Mucosa of rectum (tissue), 2 donors: ENCODE measurements at regions not wholly inside any gene's neighbourhood (a gene's known extent, or its start where the extent isn't known, plus 50 kb on each side); places are given as distances from the start of the nearest gene placed in this dataset.

Experiments
- H3K27ac ChIP-seq, 2 donors: one replicate each; pipeline ENCODE4 v1.7.0; 2013; ENCODE audit warnings: inconsistent platforms in 2 of 2, low read depth in 2 of 2, low read length in 2 of 2
- H3K27me3 ChIP-seq, 2 donors: one replicate each; pipeline ENCODE4 v1.7.0; 2013; ENCODE audit warnings: low read length in 2 of 2; ENCODE audit not compliant: control insufficient read depth in 2 of 2, insufficient read depth in 2 of 2
- H3K36me3 ChIP-seq, 2 donors: one replicate each; pipeline ENCODE4 v1.7.0; 2013; ENCODE audit warnings: low read length in 2 of 2; ENCODE audit not compliant: control insufficient read depth in 2 of 2, insufficient read depth in 2 of 2
- H3K4me1 ChIP-seq, 2 donors: one replicate each; pipeline ENCODE4 v1.7.0; 2013; ENCODE audit warnings: low read length in 2 of 2, mild to moderate bottlenecking in 1 of 2; ENCODE audit not compliant: control insufficient read depth in 2 of 2, insufficient read depth in 2 of 2
- H3K4me3 ChIP-seq, 2 donors: one replicate each; pipeline ENCODE4 v1.7.0; 2013; ENCODE audit warnings: low read length in 2 of 2
- H3K9ac ChIP-seq, 2 donors: one replicate each; pipeline ENCODE4 v1.7.0; 2013; ENCODE audit warnings: low read length in 2 of 2, low read depth in 1 of 2, mild to moderate bottlenecking in 1 of 2
- H3K9me3 ChIP-seq, 2 donors: one replicate each; pipeline ENCODE4 v1.7.0; 2013; ENCODE audit warnings: low read length in 2 of 2; ENCODE audit not compliant: control insufficient read depth in 2 of 2
- donor health status: healthy.
- donor health status: Normal muscosa, but diverticular disease.

DNA sequence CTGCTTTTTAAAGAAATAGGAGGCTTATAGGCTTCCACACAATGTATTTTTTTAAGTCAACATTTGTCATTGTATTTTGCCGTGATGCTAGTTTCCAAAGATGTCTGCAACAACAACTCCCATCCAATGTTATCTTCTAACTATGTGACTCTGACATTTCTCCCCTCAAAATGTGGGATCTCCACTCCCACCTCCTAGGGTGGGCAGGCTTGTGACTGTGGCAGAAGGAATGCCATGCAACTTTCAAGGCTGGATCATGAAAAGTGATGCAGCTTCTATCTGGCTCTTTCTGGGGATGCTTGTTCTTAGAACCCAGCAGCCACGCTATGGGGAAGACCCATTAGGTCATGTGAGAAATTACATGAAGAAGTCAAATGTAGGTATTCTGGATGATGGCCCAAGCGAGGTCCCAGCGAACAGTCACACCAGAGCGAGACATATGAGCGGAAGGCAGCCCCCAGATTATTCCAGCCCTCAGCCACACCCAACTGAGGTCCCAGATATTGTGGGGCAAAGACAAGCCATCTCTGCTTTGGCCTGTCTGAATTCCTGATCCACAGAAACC is 124.3 kb downstream of the BDH1 start:
- Histone ChIP-seq H3K27ac (no peak overlapping the region), H3K27me3 (peaks cover 0 to 3% of the 10 kb centered on the region in 2 donors), H3K36me3 (no peaks in the 10 kb centered on the region), H3K9ac (no peak overlapping the region), H3K4me3 (no peak overlapping the region), H3K4me1 (peaks cover 5 to 6% of the 10 kb centered on the region in 2 donors), H3K9me3 (no peaks in the 10 kb centered on the region)

GRCh38 chr3:197430934-197431333 is 124.8 kb downstream of the BDH1 start:
- Histone ChIP-seq H3K9ac (no peak overlapping the region), H3K9me3 (no peaks in the 10 kb centered on the region), H3K36me3 (no peaks in the 10 kb centered on the region), H3K4me3 (no peak overlapping the region), H3K27me3 (peaks cover 0 to 3% of the 10 kb centered on the region in 2 donors), H3K27ac (peak overlapping the region; percentile 25 to 39), H3K4me1 (peaks cover 5 to 6% of the 10 kb centered on the region in 2 donors)

DNA sequence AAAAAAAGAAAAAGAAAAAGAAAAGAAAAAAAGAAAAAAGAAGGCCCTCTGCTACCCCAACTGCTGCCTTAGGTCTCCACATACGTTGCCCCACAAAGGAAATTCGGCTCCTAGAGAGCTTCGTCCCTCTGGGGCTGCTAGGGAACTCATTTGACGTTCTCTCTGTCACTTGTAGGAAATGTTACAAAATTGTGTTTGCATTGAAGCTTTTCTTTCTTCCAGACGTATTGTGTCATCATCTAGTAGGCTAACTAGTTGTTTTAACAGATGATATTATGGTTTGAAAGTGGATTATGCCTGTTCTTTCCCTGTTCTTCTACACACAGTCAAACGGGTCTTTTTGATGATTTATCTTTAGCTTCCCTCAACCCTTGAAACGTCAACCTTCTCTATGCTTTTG is 125.3 kb downstream of the BDH1 start:
- H3K27ac ChIP-seq, result peak overlapping the region; percentile 25 to 39
- peaks cover 5 to 6% of the 10 kb centered on the region in 2 donors for H3K4me1 ChIP-seq
- no peak overlapping the region for H3K9ac ChIP-seq

GRCh38 chr3:197428952-197429351 is 126.8 kb downstream of the BDH1 start:
- Histone ChIP-seq H3K27ac (peak overlapping the region in 1 of 2 donors; percentile 20), H3K4me3 (no peak overlapping the region), H3K36me3 (no peaks in the 10 kb centered on the region), H3K9ac (no peak overlapping the region), H3K9me3 (no peaks in the 10 kb centered on the region), H3K27me3 (peaks cover 0 to 3% of the 10 kb centered on the region in 2 donors), H3K4me1 (peaks cover 5 to 6% of the 10 kb centered on the region in 2 donors)

More for the DNA sequence above, 125.3 kb downstream of the BDH1 start:
- Histone ChIP-seq H3K9me3 (no peaks in the 10 kb centered on the region), H3K4me3 (no peak overlapping the region), H3K36me3 (no peaks in the 10 kb centered on the region), H3K27me3 (peaks cover 0 to 3% of the 10 kb centered on the region in 2 donors)

DNA sequence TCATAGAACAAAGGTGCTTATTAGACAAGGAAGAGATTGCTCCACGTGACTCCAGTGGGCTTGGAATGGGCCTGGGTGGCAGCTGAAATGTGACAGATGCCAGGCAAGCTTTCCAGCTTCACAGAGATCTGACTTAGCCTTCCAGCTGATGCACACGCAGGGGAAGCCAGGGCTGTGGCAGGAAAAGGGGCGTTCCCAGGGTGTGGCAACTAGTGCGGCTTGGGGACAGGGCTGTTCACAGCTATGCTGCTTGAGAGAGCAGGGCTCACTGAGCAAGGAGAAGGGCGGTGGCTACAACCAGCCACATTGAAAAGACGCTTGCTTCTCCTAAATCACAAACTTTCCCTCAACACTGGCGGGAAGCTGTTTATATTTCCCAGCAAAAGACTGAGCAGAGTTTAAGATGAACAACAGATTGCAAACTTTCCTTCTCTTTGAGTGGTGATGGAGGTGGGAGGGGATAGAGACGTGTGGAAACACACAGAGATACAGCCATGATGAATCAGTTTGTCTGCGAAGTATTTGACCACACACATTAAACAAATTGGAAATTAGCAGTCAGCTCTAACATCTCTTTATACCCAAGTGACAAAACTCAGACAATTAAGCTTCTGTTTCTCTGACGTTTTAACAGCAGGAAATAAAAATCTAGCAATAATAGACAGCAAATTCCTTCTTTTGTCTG is 127.5 kb downstream of the BDH1 start:
- Histone ChIP-seq H3K4me3 (peak overlapping the region in 1 of 2 donors; percentile 19), H3K9me3 (no peaks in the 10 kb centered on the region), H3K27me3 (peaks cover 0 to 3% of the 10 kb centered on the region in 2 donors), H3K27ac (peak overlapping the region; percentile 24 to 52), H3K36me3 (no peaks in the 10 kb centered on the region), H3K4me1 (peaks cover 5 to 6% of the 10 kb centered on the region in 2 donors), H3K9ac (no peak overlapping the region)

GRCh38 chr3:197427021-197427420 is 128.6 kb upstream of the DLG1 start:
- H3K4me1 ChIP-seq, result peaks cover 5 to 6% of the 10 kb centered on the region in 2 donors

GRCh38 chr3:197426121-197426566 is 127.7 kb upstream of the DLG1 start:
- Histone ChIP-seq H3K36me3 (no peaks in the 10 kb centered on the region), H3K27me3 (no peaks in the 10 kb centered on the region), H3K9me3 (no peaks in the 10 kb centered on the region), H3K4me3 (no peak overlapping the region), H3K9ac (no peak overlapping the region), H3K4me1 (peaks cover 5 to 6% of the 10 kb centered on the region in 2 donors), H3K27ac (no peak overlapping the region)

More at GRCh38 chr3:197427021-197427420, 128.6 kb upstream of the DLG1 start:
- Histone ChIP-seq H3K27ac (no peak overlapping the region), H3K4me3 (no peak overlapping the region), H3K36me3 (no peaks in the 10 kb centered on the region), H3K27me3 (peaks cover 0 to 3% of the 10 kb centered on the region in 2 donors), H3K9me3 (no peaks in the 10 kb centered on the region), H3K9ac (no peak overlapping the region)

- Histone ChIP-seq H3K4me1 (peaks cover 5 to 6% of the 10 kb centered on the region in 2 donors), H3K9me3 (no peaks in the 10 kb centered on the region), H3K9ac (no peak overlapping the region), H3K4me3 (no peak overlapping the region), H3K27ac (no peak overlapping the region), H3K36me3 (no peaks in the 10 kb centered on the region), H3K27me3 (no peaks in the 10 kb centered on the region)
These were observed 127.2 kb upstream of the DLG1 start for GRCh38 chr3:197425485-197426120.

GRCh38 chr3:197424674-197425484 is 126.5 kb upstream of the DLG1 start:
- Histone ChIP-seq H3K27ac (no peak overlapping the region), H3K9me3 (no peaks in the 10 kb centered on the region), H3K4me3 (no peak overlapping the region), H3K36me3 (no peaks in the 10 kb centered on the region), H3K4me1 (peaks cover 5 to 6% of the 10 kb centered on the region in 2 donors), H3K9ac (no peak overlapping the region), H3K27me3 (no peaks in the 10 kb centered on the region)
